ENCODE measurements at regions not wholly inside any gene's neighbourhood (a gene's known extent, or its start where the extent isn't known, plus 50 kb on each side); places are given as distances from the start of the nearest gene placed in this dataset.

DNA sequence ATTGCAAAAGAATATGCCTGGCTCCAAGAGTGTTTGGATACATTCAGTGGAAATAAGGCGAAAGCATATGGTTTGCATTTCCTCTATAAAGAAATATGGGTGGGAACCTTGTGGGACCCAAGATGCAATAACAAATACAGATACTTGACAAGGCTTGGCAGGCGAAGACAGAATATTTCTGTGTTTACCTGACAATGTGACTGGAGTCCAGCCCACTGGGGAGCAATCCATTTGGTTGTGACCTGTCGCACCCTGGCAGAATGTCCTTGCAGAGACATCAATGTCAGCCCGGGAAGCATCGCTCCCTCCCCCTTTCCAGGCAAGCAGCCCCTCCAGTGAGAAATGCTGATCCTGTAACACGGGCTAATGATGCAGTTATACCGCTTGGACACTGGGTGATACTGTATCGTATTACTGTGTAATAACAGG, 296.6 kb downstream of the MAF start:
- TF ChIP-seq POLR2AphosphoS5 (IDR thresholded peaks at IDR 0.05) (no peak), POLR2A (IDR thresholded peaks at IDR 0.05) (no peak)
- TF ChIP-seq, protein P1, sequence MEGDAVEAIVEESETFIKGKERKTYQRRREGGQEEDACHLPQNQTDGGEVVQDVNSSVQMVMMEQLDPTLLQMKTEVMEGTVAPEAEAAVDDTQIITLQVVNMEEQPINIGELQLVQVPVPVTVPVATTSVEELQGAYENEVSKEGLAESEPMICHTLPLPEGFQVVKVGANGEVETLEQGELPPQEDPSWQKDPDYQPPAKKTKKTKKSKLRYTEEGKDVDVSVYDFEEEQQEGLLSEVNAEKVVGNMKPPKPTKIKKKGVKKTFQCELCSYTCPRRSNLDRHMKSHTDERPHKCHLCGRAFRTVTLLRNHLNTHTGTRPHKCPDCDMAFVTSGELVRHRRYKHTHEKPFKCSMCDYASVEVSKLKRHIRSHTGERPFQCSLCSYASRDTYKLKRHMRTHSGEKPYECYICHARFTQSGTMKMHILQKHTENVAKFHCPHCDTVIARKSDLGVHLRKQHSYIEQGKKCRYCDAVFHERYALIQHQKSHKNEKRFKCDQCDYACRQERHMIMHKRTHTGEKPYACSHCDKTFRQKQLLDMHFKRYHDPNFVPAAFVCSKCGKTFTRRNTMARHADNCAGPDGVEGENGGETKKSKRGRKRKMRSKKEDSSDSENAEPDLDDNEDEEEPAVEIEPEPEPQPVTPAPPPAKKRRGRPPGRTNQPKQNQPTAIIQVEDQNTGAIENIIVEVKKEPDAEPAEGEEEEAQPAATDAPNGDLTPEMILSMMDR (IDR thresholded peaks at IDR 0.05): no peak
